ENCODE measurements at regions not wholly inside any gene's neighbourhood (a gene's known extent, or its start where the extent isn't known, plus 50 kb on each side); places are given as distances from the start of the nearest gene placed in this dataset.

- TF ChIP-seq CTCF (IDR thresholded peaks at IDR 0.05) (no peak), POLR2A (IDR thresholded peaks at IDR 0.05) (no peak)
Measured at GRCh38 chr13:103772576-103772975, 706.4 kb upstream of the SLC10A2 start.
